ENCODE measurements at regions not wholly inside any gene's neighbourhood (a gene's known extent, or its start where the extent isn't known, plus 50 kb on each side); places are given as distances from the start of the nearest gene placed in this dataset.

DNA sequence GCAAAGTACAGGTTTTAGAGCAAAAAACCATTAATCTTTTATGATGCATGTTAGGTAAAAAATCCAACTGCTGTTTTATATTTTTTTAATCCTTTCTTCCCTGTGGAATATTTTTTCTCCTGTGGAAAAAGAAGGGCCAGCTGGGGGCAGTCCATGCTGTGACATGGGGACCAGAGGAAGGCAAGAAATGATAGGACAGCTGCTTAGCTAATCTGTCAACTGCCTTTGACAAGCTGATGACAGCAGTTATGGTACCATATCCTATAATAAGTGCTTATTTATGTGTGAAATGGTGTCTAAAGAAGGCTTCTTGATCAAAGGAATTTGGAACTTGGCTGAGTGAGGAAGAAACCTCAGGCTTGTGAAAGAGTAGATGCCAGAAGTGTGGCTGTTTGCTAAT is 452.4 kb upstream of the NOVA1 start:
- H3K36me3 Mint-ChIP-seq, result no peaks in the 10 kb centered on the region
- H3K4me3 Mint-ChIP-seq, result no peak overlapping the region
- H3K27me3 Mint-ChIP-seq, result no peaks in the 10 kb centered on the region
- H3K27ac Mint-ChIP-seq, result no peak overlapping the region
- H3K9me3 Mint-ChIP-seq, result peaks cover 6% of the 10 kb centered on the region
- DNase-seq, result no peak
- no peaks in the 10 kb centered on the region for H3K4me1 Mint-ChIP-seq
- POLR2A ChIA-PET, result no interaction called here
- no peak for ATAC-seq (ENCODE audit: low read depth)

DNA sequence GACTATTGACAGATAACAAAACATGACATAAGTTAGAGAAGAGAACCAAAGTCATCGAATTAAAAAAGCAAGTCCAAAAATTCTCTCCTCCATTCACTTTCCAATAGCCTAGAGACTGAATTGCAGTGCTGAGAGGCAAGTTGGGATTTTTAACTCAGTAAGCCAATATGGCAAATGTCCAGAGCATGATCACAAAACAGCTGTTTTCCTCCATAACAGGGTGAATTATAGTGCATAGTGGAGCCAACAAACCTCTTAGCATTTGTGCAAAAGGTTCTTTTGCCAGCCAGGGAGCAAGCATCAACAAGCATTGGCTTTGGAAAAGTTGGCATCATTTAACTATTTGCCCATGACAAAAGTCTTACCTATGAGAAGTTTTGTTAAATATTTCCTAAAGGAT is 458.8 kb upstream of the NOVA1 start:
- Mint-ChIP-seq H3K4me3 (no peak overlapping the region), H3K27me3 (no peaks in the 10 kb centered on the region), H3K9me3 (peaks cover 6% of the 10 kb centered on the region), H3K4me1 (no peaks in the 10 kb centered on the region), H3K36me3 (no peaks in the 10 kb centered on the region), H3K27ac (no peak overlapping the region)
- ATAC-seq (ENCODE audit: low read depth) (no peak), DNase-seq (no peak)
- POLR2A ChIA-PET, result no interaction called here

DNA sequence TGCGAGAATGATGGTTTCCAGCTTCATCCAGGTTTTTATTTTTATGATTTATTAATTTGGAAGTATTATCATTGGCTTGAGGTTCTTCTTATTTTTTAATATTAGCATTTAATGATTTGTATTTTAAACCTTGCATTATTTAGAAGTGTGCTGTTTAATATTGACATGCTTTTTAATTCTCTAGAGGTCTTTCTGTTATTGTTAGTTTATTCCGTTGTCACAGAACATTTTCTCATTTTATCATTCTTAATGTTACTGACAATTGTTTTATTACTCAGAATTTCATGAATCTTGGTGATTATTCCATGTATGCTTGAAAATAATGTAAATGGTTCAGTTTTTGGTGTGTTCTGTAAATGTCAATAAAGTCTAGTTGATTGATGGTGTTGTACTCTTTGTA is 463.5 kb upstream of the NOVA1 start:
- Mint-ChIP-seq H3K4me3 (no peak overlapping the region), H3K9me3 (peaks cover 3% of the 10 kb centered on the region), H3K4me1 (no peaks in the 10 kb centered on the region), H3K27ac (no peak overlapping the region), H3K27me3 (no peaks in the 10 kb centered on the region), H3K36me3 (no peaks in the 10 kb centered on the region)
- POLR2A ChIA-PET, result no interaction called here
- ATAC-seq (ENCODE audit: low read depth) (no peak), DNase-seq (no peak)

DNA sequence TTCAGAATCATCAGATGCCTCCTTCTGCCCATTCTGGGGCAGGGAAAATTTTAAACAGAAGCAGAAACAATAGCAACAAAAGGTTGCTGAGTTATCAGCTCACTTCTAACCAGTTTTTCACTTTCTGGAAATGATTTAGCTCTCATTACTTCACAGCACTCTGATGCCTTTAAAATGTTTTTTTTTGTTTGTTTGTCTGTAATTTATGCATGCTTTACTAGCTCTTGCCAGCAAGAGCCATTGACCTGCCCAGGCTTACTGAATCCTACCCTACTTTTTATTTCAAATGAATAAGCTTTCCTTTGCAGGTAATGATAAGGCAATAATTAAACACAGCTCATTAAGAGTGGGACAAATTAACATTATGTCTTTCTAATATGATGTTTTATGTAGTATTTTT is 466.1 kb upstream of the NOVA1 start:
- H3K4me3 Mint-ChIP-seq, result no peak overlapping the region
- H3K9me3 Mint-ChIP-seq, result peaks cover 2% of the 10 kb centered on the region
- no peaks in the 10 kb centered on the region for H3K36me3 Mint-ChIP-seq
- H3K27me3 Mint-ChIP-seq, result no peaks in the 10 kb centered on the region
- DNase-seq (no peak), ATAC-seq (ENCODE audit: low read depth) (no peak)
- POLR2A ChIA-PET, result no interaction called here
- H3K27ac Mint-ChIP-seq, result no peak overlapping the region
- no peaks in the 10 kb centered on the region for H3K4me1 Mint-ChIP-seq

DNA sequence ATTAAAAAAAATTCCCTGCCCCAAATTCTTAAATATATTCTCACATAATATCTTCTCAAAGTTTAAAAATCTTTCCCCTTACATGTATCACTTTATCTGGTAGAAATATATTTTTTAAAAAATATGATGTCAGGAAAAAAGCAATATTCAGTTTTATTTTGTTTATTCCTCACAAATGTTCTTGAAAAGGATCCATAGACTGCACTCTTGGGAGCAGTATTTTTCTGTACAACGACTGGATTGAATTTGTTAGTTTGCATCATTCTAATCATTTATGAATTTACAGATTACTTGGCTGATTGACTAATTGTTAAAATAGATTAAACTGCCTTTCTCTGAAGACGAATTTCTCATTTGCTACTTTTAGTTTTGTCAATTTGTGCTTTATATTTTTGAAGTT is 468.1 kb upstream of the NOVA1 start:
- Mint-ChIP-seq H3K9me3 (peaks cover 2% of the 10 kb centered on the region), H3K27me3 (no peaks in the 10 kb centered on the region), H3K4me3 (no peak overlapping the region), H3K27ac (no peak overlapping the region), H3K36me3 (no peaks in the 10 kb centered on the region), H3K4me1 (no peaks in the 10 kb centered on the region)
- POLR2A ChIA-PET, result no interaction called here
- no peak for DNase-seq
- ATAC-seq (ENCODE audit: low read depth), result no peak

DNA sequence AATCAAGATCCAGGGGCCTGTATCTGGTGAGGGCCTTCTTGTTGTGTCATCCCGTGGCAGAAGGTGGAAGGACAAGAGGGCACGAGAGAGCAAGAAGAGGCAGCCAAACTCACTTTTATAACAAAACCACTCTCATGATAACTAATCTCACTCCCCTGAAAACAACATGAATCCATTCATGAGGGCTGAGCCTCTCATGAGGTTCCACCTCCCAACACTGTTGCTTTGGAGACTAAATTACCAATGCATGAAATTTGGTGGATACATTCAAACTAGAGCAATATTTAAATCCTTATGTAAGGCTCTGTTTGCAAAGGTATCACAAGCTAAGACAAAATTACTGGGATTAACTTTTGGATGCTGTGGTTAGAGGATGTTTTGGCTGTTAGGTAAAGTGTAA is 470.1 kb upstream of the NOVA1 start:
- no peaks in the 10 kb centered on the region for H3K27me3 Mint-ChIP-seq
- no peaks in the 10 kb centered on the region for H3K36me3 Mint-ChIP-seq
- no peak overlapping the region for H3K27ac Mint-ChIP-seq
- ATAC-seq (ENCODE audit: low read depth) (no peak), DNase-seq (no peak)
- no peaks in the 10 kb centered on the region for H3K9me3 Mint-ChIP-seq
- no peaks in the 10 kb centered on the region for H3K4me1 Mint-ChIP-seq
- no peak overlapping the region for H3K4me3 Mint-ChIP-seq
- POLR2A ChIA-PET, result no interaction called here

DNA sequence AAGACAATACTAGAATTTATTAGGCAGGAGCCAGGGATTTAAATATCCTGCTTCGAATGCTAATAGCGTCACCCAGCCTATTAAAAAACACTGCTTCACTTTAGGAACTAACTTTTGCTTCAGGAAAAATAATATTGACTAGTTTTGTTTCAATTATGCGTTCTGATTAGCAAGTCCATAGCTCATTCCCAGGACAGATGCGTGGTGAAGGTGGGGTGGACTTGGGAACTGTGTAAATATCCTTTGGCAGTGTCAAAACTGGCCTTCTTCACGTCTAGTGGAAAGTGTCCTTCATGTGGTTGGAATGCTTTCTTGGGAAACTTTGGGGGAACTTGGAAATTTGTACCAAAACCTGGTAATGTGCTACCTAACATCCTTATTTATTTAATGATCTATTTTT is 474.8 kb upstream of the NOVA1 start:
- H3K27ac Mint-ChIP-seq, result no peak overlapping the region
- ATAC-seq (ENCODE audit: low read depth), result no peak
- H3K36me3 Mint-ChIP-seq, result no peaks in the 10 kb centered on the region
- POLR2A ChIA-PET, result no interaction called here
- no peaks in the 10 kb centered on the region for H3K27me3 Mint-ChIP-seq
- no peak for DNase-seq
- H3K9me3 Mint-ChIP-seq, result peaks cover 6% of the 10 kb centered on the region
- no peaks in the 10 kb centered on the region for H3K4me1 Mint-ChIP-seq
- H3K4me3 Mint-ChIP-seq, result no peak overlapping the region

DNA sequence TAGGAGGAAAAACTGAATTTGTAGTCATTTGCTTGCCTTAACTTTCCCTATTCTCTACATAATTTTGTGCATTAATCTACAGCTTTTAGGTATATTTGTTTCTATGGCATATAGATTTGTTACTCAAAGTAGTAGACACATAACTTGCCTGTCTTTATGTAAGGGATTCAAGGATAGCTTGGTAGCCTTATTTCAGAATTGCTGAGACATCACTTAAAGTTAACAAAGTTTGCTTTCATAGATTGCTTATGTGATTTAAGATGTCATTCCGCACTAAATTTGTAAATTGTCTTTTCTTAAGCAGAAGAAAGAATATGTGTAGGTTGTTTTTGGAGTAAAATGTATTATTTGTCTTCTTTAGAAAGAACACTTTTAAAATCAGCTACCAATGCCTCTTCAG is 477.7 kb upstream of the NOVA1 start:
- Mint-ChIP-seq H3K27ac (no peak overlapping the region), H3K4me1 (no peaks in the 10 kb centered on the region), H3K36me3 (no peaks in the 10 kb centered on the region), H3K9me3 (peaks cover 7% of the 10 kb centered on the region), H3K4me3 (no peak overlapping the region), H3K27me3 (no peaks in the 10 kb centered on the region)
- DNase-seq (no peak), ATAC-seq (ENCODE audit: low read depth) (no peak)
- POLR2A ChIA-PET, result no interaction called here

DNA sequence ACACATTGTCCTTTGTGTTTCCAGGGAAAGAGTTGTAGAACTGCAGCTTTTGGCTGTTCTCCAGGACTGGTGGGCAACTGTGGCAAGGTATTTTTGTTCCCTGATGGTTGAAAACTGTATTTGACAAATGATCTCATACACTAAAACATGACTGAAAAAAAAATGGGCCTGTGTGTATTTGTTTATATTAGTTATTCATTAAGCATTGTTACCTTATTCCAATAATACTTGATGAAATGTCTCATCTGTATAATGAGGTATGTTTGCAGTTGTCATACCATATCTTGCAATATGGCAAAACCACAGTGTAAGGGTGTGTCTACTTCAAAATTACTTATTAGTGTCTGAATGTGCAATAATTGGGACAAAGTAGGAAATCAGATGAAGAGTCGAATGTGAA is 479.4 kb upstream of the NOVA1 start:
- no peaks in the 10 kb centered on the region for H3K4me1 Mint-ChIP-seq
- H3K9me3 Mint-ChIP-seq, result peaks cover 8% of the 10 kb centered on the region
- no peak for DNase-seq
- H3K27me3 Mint-ChIP-seq, result no peaks in the 10 kb centered on the region
- ATAC-seq (ENCODE audit: low read depth), result no peak
- POLR2A ChIA-PET, result no interaction called here
- no peaks in the 10 kb centered on the region for H3K36me3 Mint-ChIP-seq
- no peak overlapping the region for H3K27ac Mint-ChIP-seq
- H3K4me3 Mint-ChIP-seq, result no peak overlapping the region

DNA sequence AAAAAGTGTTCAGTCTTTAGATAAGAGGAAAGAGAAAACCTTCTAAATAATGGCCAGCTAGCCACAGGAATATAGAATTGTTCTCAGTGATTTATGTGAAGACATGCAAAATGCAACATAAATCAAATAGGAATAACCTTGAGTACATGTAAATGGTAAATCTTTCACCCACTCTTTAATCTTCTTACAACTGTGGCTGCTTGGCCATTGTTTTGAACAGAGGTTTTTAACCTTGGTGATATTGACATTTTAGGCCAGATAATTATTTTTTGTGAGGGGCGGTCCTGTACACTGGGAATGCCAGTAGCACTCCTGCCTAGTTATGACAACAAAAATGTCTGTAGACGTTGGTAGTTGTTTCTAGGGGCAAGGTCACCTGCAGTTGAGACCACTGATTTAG is 479.9 kb upstream of the NOVA1 start:
- Mint-ChIP-seq H3K27me3 (no peaks in the 10 kb centered on the region), H3K27ac (no peak overlapping the region)
- POLR2A ChIA-PET, result no interaction called here

DNA sequence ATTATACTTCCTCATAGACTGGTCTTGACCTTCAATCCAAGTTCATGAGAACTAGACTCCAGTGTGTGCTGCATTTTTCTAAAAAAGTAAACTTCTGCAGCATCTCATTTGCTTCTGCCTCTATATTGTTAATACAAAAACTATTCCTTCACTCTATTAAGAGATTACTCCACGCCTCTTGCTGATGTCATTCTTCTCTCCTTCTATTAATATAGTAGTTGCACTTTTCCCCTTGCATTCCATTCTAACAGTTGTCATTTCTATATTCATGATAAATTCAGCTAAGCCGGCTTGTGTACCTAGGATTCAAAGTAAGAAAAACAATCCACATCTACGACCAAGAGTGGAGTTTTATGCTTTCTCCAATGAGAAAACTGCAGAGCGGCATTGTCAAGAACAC is 480.4 kb upstream of the NOVA1 start:
- Mint-ChIP-seq H3K4me1 (no peaks in the 10 kb centered on the region), H3K36me3 (no peaks in the 10 kb centered on the region), H3K9me3 (peaks cover 11% of the 10 kb centered on the region), H3K27me3 (no peaks in the 10 kb centered on the region), H3K4me3 (no peak overlapping the region), H3K27ac (no peak overlapping the region)
- ATAC-seq (ENCODE audit: low read depth), result no peak
- no peak for DNase-seq
- POLR2A ChIA-PET, result no interaction called here

More for the DNA sequence above, 479.9 kb upstream of the NOVA1 start:
- Mint-ChIP-seq H3K9me3 (peaks cover 8% of the 10 kb centered on the region), H3K4me3 (no peak overlapping the region), H3K36me3 (no peaks in the 10 kb centered on the region), H3K4me1 (no peaks in the 10 kb centered on the region)
- no peak for ATAC-seq (ENCODE audit: low read depth)
- no peak for DNase-seq

DNA sequence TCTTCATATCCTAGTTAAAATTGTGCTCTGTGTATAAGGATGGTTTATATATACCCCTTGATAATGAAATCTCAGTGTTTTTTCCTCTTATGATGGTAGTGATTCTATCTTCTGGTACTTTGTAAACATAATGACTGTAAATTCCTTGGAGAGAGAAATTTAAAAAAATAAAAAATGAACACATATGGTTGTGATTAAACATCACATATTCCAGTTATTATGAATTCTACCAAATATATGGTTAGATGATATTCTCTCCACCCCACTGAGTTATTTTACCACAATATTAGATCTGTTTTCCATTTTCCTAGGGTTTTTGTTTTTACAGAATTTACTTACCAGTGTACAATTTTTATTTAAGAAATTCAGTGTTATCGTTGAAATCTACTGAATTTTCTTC is 481.9 kb upstream of the NOVA1 start:
- Mint-ChIP-seq H3K27me3 (no peaks in the 10 kb centered on the region), H3K4me1 (no peaks in the 10 kb centered on the region), H3K27ac (no peak overlapping the region), H3K36me3 (no peaks in the 10 kb centered on the region), H3K9me3 (peaks cover 8% of the 10 kb centered on the region), H3K4me3 (no peak overlapping the region)
- DNase-seq, result no peak
- ATAC-seq (ENCODE audit: low read depth), result no peak
- POLR2A ChIA-PET, result no interaction called here

DNA sequence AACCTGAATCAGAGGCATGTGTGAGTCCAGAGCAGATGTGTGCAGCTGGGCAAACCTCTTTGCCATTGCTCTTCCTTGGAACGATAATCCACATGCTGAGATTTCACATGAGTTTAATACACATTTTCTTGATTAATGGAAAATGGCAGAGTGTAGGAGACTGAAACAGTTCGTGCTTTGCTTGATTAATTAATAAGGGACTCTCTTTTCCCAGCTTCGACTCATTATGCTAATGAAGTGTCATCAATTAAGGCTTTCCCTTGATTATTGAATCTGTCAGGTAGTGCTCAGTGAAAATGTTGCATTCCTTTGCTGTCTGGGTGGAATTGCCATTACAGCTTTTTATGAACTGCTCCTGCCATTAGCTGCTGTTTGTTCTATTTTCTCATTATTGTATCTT is 487.7 kb upstream of the NOVA1 start:
- H3K4me3 Mint-ChIP-seq, result no peak overlapping the region
- H3K4me1 Mint-ChIP-seq, result no peaks in the 10 kb centered on the region
- DNase-seq, result no peak
- H3K36me3 Mint-ChIP-seq, result no peaks in the 10 kb centered on the region
- H3K27ac Mint-ChIP-seq, result no peak overlapping the region
- ATAC-seq (ENCODE audit: low read depth), result no peak
- POLR2A ChIA-PET, result no interaction called here
- no peaks in the 10 kb centered on the region for H3K27me3 Mint-ChIP-seq
- peaks cover 4% of the 10 kb centered on the region for H3K9me3 Mint-ChIP-seq

DNA sequence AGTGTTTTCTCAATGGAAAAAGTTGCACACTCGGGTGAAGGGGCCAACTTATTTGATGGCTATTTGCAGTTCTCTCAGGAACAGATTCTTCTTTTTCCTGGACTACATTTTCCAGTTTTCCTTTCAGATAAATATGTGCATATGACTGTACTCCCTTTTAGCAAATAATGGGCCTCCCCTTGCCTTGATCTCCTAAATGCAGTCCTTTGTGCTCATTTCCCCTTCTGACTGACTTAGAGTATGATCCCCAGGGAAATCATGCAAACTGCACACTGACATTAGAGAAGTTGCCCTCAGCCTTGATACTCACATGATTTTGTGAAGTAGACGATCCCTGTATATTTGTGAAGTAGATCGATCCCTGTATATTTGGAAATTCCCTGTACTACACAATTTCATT is 492.9 kb upstream of the NOVA1 start:
- H3K4me1 Mint-ChIP-seq, result no peaks in the 10 kb centered on the region
- DNase-seq (no peak), ATAC-seq (ENCODE audit: low read depth) (no peak)
- H3K27me3 Mint-ChIP-seq, result no peaks in the 10 kb centered on the region
- POLR2A ChIA-PET, result no interaction called here
- H3K36me3 Mint-ChIP-seq, result no peaks in the 10 kb centered on the region
- H3K27ac Mint-ChIP-seq, result no peak overlapping the region
- H3K9me3 Mint-ChIP-seq, result peaks cover 3% of the 10 kb centered on the region
- H3K4me3 Mint-ChIP-seq, result no peak overlapping the region

DNA sequence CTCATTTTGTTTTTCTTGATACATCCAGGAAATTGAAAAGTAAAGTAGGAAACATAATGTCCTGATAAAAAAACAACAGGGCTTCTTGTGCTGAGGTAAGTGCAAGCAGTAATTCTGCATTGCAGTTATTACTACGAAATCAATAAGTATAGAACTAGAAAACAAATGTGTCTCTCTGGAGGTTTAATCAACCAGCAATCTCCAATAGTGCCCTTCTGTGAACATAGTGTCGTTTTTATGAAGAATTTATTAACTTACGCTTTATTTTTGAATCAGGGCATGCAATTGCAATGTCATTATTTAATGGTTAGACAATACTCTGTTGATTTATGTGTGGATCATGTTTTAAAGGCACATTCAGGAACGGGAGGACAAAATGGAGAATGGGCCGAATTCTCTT is 494.1 kb upstream of the NOVA1 start:
- Mint-ChIP-seq H3K27me3 (no peaks in the 10 kb centered on the region), H3K27ac (no peak overlapping the region), H3K36me3 (no peaks in the 10 kb centered on the region), H3K9me3 (peaks cover 3% of the 10 kb centered on the region), H3K4me1 (no peaks in the 10 kb centered on the region), H3K4me3 (no peak overlapping the region)
- ATAC-seq (ENCODE audit: low read depth) (no peak), DNase-seq (no peak)
- POLR2A ChIA-PET, result no interaction called here
